BLaER1 (cell line): ENCODE measurements at regions not wholly inside any gene's neighbourhood (a gene's known extent, or its start where the extent isn't known, plus 50 kb on each side); places are given as distances from the start of the nearest gene placed in this dataset.

Experiments
- H3K27ac ChIP-seq: shearing (Covaris generic); formaldehyde crosslinking; 2 replicates; pipeline ENCODE4 v1.8.1; 2022
- H3K27me3 ChIP-seq: shearing (Covaris generic); formaldehyde crosslinking; 2 replicates; pipeline ENCODE4 v1.8.1; 2022
- H3K36me3 ChIP-seq: shearing (Covaris generic); formaldehyde crosslinking; 2 replicates; pipeline ENCODE4 v1.8.1; 2022
- H3K4me1 ChIP-seq: shearing (Covaris generic); formaldehyde crosslinking; 2 replicates; pipeline ENCODE4 v1.8.1; 2022
- H3K4me2 ChIP-seq: shearing (Covaris generic); formaldehyde crosslinking; 2 replicates; pipeline ENCODE4 v1.8.1; 2022
- H3K4me3 ChIP-seq: shearing (Covaris generic); formaldehyde crosslinking; 2 replicates; pipeline ENCODE4 v1.8.1; 2022
- H3K9ac ChIP-seq: shearing (Covaris generic); formaldehyde crosslinking; 2 replicates; pipeline ENCODE4 v1.8.1; 2022
- H3K9me3 ChIP-seq: shearing (Covaris generic); formaldehyde crosslinking; 2 replicates; pipeline ENCODE4 v1.8.1; 2022
- H4K20me1 ChIP-seq: shearing (Covaris generic); formaldehyde crosslinking; 2 replicates; pipeline ENCODE4 v1.8.1; 2022
- Cebpa-rat ChIP-seq: shearing (Covaris generic); IDR thresholded peaks from 2 replicates; pipeline ENCODE4 v1.8.1; 2022

DNA sequence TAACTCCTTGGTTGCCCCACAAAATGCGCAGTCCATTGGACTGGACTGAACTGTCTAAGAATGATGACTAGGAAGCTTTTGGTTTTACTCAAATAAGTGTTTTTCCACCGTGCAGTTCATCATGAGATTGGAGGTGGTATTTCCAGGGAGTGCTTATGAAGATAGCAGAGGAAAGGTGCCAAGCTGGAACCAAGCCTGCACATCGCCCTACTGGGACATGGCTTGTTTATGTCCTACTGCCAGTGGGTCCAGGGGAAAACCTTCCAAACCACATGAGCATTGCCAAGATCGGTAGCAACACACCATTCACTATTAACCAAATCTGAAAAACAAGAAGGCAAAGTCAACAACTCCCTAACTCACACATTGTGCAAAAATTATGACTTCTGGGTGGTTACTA lies 54.7 kb upstream of the DSCAM start:
- no peak overlapping the region for H3K9ac ChIP-seq
- no peak overlapping the region for H3K4me3 ChIP-seq
- H3K27ac ChIP-seq: no peak overlapping the region
- no peaks in the 10 kb centered on the region for H3K36me3 ChIP-seq
- no peak overlapping the region for H3K4me2 ChIP-seq
- no peaks in the 10 kb centered on the region for H3K27me3 ChIP-seq
- no peaks in the 10 kb centered on the region for H4K20me1 ChIP-seq
- no peaks in the 10 kb centered on the region for H3K4me1 ChIP-seq
- H3K9me3 ChIP-seq: peaks cover 13% of the 10 kb centered on the region
- no peak for TF ChIP-seq Cebpa-rat

DNA sequence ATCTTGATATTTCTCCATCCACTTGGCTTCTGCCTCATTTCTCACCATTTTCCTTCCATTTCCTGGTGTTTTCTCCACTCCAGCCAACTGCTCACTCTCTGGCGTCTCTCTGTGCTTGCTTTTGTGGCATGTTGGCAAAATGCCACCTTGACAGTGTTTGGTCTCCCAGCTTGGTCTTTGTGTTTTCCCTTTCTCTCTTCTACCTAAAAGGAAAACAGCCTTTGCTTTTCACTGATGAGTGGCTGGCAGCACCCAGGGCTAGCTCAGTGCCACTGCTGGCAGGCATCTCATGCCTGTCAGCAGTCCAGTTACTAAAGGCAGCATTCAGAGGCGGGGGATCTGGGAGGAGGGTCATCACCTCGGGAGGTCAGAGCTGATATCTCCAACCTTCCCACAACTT lies 55.3 kb upstream of the DSCAM start:
- Histone ChIP-seq H3K9ac (no peak overlapping the region), H3K36me3 (no peaks in the 10 kb centered on the region), H3K4me1 (no peaks in the 10 kb centered on the region), H3K9me3 (peaks cover 7% of the 10 kb centered on the region; the same call in 1 of the 2 replicates), H3K27ac (no peak overlapping the region), H3K4me3 (no peak overlapping the region), H4K20me1 (no peaks in the 10 kb centered on the region), H3K4me2 (no peak overlapping the region), H3K27me3 (no peaks in the 10 kb centered on the region)
- no peak for TF ChIP-seq Cebpa-rat

DNA sequence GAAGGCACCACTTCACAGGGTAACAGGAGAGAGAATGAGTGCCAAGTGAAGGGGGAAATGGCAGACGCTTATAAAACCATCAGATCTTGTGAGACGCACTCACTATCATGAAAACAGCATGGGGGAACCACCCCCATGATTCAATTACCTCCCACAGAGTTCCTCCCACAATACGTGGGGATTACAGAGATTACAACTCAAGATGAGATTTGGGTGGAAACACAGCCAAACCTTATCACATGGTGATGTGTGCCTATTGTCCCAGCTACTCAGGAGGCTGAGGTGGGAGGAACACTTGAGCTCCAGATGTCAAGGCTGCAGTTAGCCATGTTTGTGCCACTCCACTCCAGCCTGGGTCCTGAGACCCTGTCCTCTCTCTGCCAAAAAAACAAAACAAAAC lies 56.0 kb upstream of the DSCAM start:
- Histone ChIP-seq H3K27ac (no peak overlapping the region), H3K4me3 (no peak overlapping the region), H3K9ac (no peak overlapping the region), H3K9me3 (peaks cover 4% of the 10 kb centered on the region; the same call in 1 of the 2 replicates), H3K27me3 (no peaks in the 10 kb centered on the region), H3K4me1 (no peaks in the 10 kb centered on the region), H3K36me3 (no peaks in the 10 kb centered on the region), H4K20me1 (no peaks in the 10 kb centered on the region), H3K4me2 (no peak overlapping the region)
- TF ChIP-seq Cebpa-rat: no peak

DNA sequence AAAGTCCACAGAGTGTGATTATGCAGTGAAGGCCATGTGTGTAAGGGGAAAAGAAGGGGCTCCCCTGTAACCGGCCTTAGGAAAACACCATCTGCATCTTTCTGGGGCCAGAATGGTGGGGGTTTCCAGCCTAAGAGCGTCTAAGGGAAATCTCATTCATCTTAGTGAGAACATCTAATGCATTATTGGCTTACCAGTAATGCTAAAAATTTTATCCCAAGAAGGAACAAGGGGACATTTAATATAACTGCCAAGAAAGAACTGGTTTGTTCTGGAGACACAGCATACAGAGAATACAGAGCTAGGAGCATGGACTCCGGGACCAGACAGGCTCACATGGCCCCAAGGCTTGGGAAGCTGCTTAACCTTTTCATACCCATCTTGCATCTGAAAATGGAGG lies 58.3 kb upstream of the DSCAM start:
- no peak overlapping the region for H3K4me3 ChIP-seq
- no peaks in the 10 kb centered on the region for H3K9me3 ChIP-seq
- no peaks in the 10 kb centered on the region for H3K36me3 ChIP-seq
- H3K9ac ChIP-seq: no peak overlapping the region
- no peaks in the 10 kb centered on the region for H3K27me3 ChIP-seq
- no peak overlapping the region for H3K27ac ChIP-seq
- no peaks in the 10 kb centered on the region for H4K20me1 ChIP-seq
- no peaks in the 10 kb centered on the region for H3K4me1 ChIP-seq
- H3K4me2 ChIP-seq: no peak overlapping the region
- TF ChIP-seq Cebpa-rat: no peak

DNA sequence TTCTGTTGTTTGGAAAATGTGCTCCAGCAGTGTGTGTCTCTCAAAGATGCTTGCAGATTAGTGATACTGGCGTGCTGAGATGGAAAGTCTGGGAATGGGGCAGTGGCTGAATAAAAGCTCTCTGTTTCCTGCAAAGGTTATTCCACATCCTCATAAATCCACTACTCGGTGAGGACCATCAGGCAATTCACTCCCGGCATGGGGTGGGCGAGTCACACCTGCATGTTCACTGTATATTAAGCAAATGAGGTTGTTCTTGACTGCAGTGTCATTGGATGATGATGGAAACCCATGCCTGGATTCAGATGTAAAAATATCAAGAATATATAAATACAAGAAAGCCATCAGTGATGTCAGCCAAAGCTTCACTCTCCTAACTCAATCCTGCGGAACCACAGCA lies 65.4 kb upstream of the DSCAM start:
- Histone ChIP-seq H3K36me3 (no peaks in the 10 kb centered on the region), H3K4me2 (no peak overlapping the region), H4K20me1 (no peaks in the 10 kb centered on the region), H3K4me3 (no peak overlapping the region), H3K9me3 (peaks cover 3% of the 10 kb centered on the region; the same call in 1 of the 2 replicates), H3K27me3 (no peaks in the 10 kb centered on the region), H3K27ac (no peak overlapping the region), H3K4me1 (no peaks in the 10 kb centered on the region), H3K9ac (no peak overlapping the region)
- TF ChIP-seq Cebpa-rat: no peak

DNA sequence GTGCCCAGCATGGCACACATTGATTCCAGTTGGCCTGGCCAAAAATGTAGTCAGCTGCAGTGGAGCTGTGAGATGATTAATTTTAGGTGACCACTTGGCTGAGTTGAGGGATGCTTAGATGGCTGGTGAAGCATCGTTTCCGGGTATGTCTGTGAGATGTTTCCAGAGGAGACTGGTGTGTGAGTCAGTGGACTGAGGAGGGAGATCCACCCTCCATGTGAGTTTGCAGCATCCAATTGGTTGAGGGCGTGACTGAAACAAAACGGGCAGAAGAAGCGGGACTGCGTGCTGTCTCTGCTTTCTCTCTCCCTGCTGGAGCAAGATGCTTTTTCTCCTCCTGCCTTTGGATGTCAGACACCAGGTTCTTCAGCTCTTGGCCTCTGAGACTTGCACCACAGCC lies 68.2 kb upstream of the DSCAM start:
- no peaks in the 10 kb centered on the region for H3K4me1 ChIP-seq
- H3K4me3 ChIP-seq: no peak overlapping the region
- H3K27me3 ChIP-seq: no peaks in the 10 kb centered on the region
- no peak overlapping the region for H3K9ac ChIP-seq
- H4K20me1 ChIP-seq: no peaks in the 10 kb centered on the region
- peaks cover 3% of the 10 kb centered on the region; the same call in 1 of the 2 replicates for H3K9me3 ChIP-seq
- no peak overlapping the region for H3K4me2 ChIP-seq
- TF ChIP-seq Cebpa-rat: no peak
- no peaks in the 10 kb centered on the region for H3K36me3 ChIP-seq
- H3K27ac ChIP-seq: no peak overlapping the region

DNA sequence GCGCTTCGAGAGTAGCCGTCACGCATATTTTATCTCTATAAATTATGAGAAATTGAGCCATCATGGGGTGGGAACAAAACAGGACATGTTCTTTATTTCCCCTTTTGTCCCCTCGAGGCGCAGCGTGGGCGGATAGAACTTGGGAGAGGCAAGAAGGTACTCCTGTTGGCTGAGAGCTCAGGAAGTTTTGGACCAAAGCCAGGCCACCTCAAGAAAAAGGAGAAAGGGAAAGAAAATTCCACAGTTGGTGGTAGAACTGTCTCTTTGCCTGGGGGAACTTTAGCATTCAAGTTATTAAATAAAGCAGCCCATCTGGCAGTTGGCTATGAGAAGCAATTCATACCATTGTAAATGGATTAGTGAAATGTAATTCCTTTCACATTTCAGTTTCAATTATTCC lies 76.4 kb upstream of the DSCAM start:
- TF ChIP-seq Cebpa-rat: no peak

DNA sequence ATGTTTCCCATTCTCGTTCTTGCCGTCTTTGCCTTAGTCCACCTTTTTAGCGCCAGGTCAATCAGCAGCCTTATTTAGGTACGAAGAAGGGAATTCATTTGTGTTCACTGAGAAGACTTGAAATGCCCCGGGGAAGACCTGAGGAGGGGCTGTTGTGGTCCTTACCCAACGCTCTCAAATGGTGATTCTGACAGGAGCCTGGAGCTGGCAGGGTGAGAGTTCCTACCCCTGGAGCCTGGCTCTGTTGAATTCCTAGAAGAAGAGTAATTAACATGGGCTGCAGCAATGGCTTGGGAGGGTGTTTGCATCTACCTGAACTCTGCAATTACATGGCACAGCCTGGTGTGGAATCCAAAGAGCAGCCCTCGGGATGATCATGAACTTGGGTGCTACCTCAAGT lies 76.9 kb upstream of the DSCAM start:
- TF ChIP-seq Cebpa-rat: no peak
- no peak overlapping the region for H3K4me3 ChIP-seq
- no peak overlapping the region for H3K9ac ChIP-seq
- H3K27ac ChIP-seq: no peak overlapping the region
- H3K4me2 ChIP-seq: no peak overlapping the region
- H4K20me1 ChIP-seq: no peaks in the 10 kb centered on the region
- H3K4me1 ChIP-seq: no peaks in the 10 kb centered on the region
- H3K27me3 ChIP-seq: no peaks in the 10 kb centered on the region
- H3K9me3 ChIP-seq: peaks cover 15% of the 10 kb centered on the region
- no peaks in the 10 kb centered on the region for H3K36me3 ChIP-seq

More for the DNA sequence above, 76.4 kb upstream of the DSCAM start:
- peaks cover 11% of the 10 kb centered on the region for H3K9me3 ChIP-seq
- H3K27ac ChIP-seq: no peak overlapping the region
- no peaks in the 10 kb centered on the region for H3K36me3 ChIP-seq
- H3K4me1 ChIP-seq: no peaks in the 10 kb centered on the region
- H3K27me3 ChIP-seq: no peaks in the 10 kb centered on the region
- H3K9ac ChIP-seq: no peak overlapping the region
- no peaks in the 10 kb centered on the region for H4K20me1 ChIP-seq
- H3K4me3 ChIP-seq: no peak overlapping the region
- H3K4me2 ChIP-seq: no peak overlapping the region

DNA sequence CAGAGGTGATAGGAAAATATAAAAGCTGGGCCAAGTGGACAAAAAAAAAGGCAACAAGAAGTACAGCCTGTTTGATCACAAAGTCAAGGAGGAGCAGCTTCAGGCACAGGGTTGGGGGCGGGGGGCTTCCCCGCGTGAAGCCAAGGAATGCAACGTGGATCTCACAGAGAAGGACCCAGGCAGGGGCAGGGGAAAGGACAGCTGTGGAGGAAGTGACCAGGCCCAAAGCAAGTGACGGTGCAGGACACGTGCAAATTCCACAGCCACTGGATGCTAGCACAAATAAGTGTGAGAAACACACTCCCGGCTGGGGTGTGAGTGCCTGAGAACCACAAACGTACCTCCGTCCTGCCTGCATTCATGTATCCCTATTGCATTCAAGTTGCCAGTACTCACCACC lies 77.7 kb upstream of the DSCAM start:
- TF ChIP-seq Cebpa-rat: no peak
- Histone ChIP-seq H4K20me1 (no peaks in the 10 kb centered on the region), H3K4me1 (no peaks in the 10 kb centered on the region)

DNA sequence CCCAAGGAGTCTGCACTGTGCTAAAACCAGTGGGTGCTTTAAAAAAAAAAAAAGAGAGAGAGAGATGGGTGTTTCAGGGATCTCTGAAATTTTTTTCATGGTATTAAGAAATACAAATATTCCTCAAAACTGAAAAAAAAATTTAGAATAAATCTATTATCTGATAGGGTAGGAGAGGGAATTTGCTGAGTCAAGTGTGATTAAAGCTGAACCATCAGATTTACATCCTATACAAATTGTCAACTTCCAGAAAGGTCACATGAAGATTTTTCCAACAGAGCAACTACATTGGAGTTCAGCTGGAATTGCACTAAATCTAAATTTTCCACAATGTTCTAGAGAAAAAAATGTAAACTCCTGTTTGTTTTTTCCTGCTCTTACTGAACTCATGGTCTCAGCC lies 79.3 kb upstream of the DSCAM start:
- H3K4me2 ChIP-seq: no peak overlapping the region
- no peaks in the 10 kb centered on the region for H4K20me1 ChIP-seq
- no peak overlapping the region for H3K4me3 ChIP-seq
- no peaks in the 10 kb centered on the region for H3K27me3 ChIP-seq
- no peaks in the 10 kb centered on the region for H3K36me3 ChIP-seq
- H3K9me3 ChIP-seq: peaks cover 30% of the 10 kb centered on the region
- H3K4me1 ChIP-seq: no peaks in the 10 kb centered on the region
- no peak overlapping the region for H3K9ac ChIP-seq
- TF ChIP-seq Cebpa-rat: no peak
- no peak overlapping the region for H3K27ac ChIP-seq

More for the DNA sequence above, 77.7 kb upstream of the DSCAM start:
- Histone ChIP-seq H3K4me2 (no peak overlapping the region), H3K27me3 (no peaks in the 10 kb centered on the region), H3K9ac (no peak overlapping the region), H3K27ac (no peak overlapping the region), H3K4me3 (no peak overlapping the region), H3K9me3 (peaks cover 22% of the 10 kb centered on the region), H3K36me3 (no peaks in the 10 kb centered on the region)

DNA sequence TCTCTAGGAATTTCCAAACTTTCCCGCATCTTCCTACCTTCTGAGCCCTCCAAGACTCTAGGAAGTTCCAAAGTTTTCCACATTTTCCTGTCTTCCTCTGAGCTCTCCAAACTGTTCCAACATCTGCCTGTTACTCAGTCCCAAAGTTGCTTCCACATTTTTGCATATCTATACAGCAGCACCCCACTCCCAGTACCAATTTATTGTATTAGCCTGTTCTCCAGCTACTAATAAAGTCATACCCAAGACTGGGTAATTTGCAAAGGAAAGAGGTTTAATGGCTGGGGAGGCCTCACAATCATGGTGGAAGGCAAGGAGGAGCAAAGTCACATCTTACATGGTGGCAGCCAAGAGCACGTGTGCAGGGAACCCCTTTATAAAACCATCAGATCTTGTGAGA lies 82.9 kb upstream of the DSCAM start:
- H3K36me3 ChIP-seq: no peaks in the 10 kb centered on the region
- H3K4me1 ChIP-seq: no peaks in the 10 kb centered on the region
- no peak overlapping the region for H3K27ac ChIP-seq
- H3K4me2 ChIP-seq: no peak overlapping the region
- H3K9me3 ChIP-seq: peaks cover 30% of the 10 kb centered on the region
- no peak for TF ChIP-seq Cebpa-rat
- no peak overlapping the region for H3K9ac ChIP-seq
- H4K20me1 ChIP-seq: no peaks in the 10 kb centered on the region
- no peak overlapping the region for H3K4me3 ChIP-seq
- H3K27me3 ChIP-seq: no peaks in the 10 kb centered on the region
